K562 (cell line): ENCODE measurements at regions not wholly inside any gene's neighbourhood (a gene's known extent, or its start where the extent isn't known, plus 50 kb on each side); places are given as distances from the start of the nearest gene placed in this dataset.

Experiments used
- ATAC-seq: fragments of 200-7000 bp; cut with Tn5 transposase; 3 replicates; pipeline ENCODE4 v1.9.1; 2020; ENCODE audit warnings: moderate library complexity
- BruUV-seq: library from RNA; stranded (reverse); fragments of 400-500 nt; replicated peaks from 2 replicates; lab custom pipeline; 2021; lab: Mats Ljungman, UMichigan
- CTCF ChIA-PET: fragments of 300-600 bp; formaldehyde crosslinking; extraction: SDS; loops from one replicate; lab custom pipeline; 2021; ENCODE audit warnings: low intra/inter-chr PET ratio; lab: Yijun Ruan, JAX
- POLR2A ChIA-PET: fragments of 300-600, 350-650 bp; sonication (Branson Sonifier 250); formaldehyde crosslinking; extraction: SDS; loops from one replicate; lab custom pipeline; 2021; ENCODE audit warnings: antibody characterized with exemption, inconsistent platforms; lab: Yijun Ruan, JAX
- DNase-seq, 4 experiments: peaks; one replicate each; pipeline versions ENCODE4 v3.0.0 to v3.0.0-alpha.2; 2011 to 2018; ENCODE audit warnings: low spot score in 3 of 4, mixed read lengths in 3 of 4; ENCODE audit errors: extremely low read depth in 1 of 4
- FAIRE-seq: peaks from 2 replicates; lab custom pipeline; 2011; peaks lifted over from hg19 to GRCh38; lab: Jason Lieb, UNC
- H2AFZ ChIP-seq: 2 replicates; pipeline ENCODE4 v1.6.0; 2011; ENCODE audit warnings: low read depth, low read length, control low read depth, inconsistent platforms
- H3K27ac ChIP-seq: fragments of 200-600 bp; 3 replicates; pipeline ENCODE4 v1.8.0; 2011; ENCODE audit warnings: low read depth, mild to moderate bottlenecking, control low read depth, inconsistent platforms, low read length, moderate library complexity, mixed read lengths; ENCODE audit errors: extremely low read depth
- H3K27me3 ChIP-seq, 2 experiments: fragments of 300-600 bp in 1 of 2; 2 replicates in 1 of 2; 3 replicates in 1 of 2; pipeline versions ENCODE4 v1.6.0 to v1.8.0; 2011; ENCODE audit warnings: inconsistent platforms in 2 of 2, low read length in 2 of 2, mild to moderate bottlenecking in 1 of 2, mixed read lengths in 1 of 2, moderate library complexity in 1 of 2; ENCODE audit not compliant: control insufficient read depth in 2 of 2, insufficient read depth in 2 of 2
- H3K36me3 ChIP-seq: fragments of 300-600 bp; 3 replicates; pipeline ENCODE4 v1.8.0; 2011; ENCODE audit warnings: mild to moderate bottlenecking, low read length, inconsistent platforms; ENCODE audit not compliant: control insufficient read depth, insufficient read depth
- H3K4me1 ChIP-seq, 2 experiments: fragments of 200-600 bp in 1 of 2; replicated peaks in 1 of 2; 2 replicates in 1 of 2; 3 replicates in 1 of 2; pipeline versions ENCODE4 v1.5.1 to v1.8.0; 2011; ENCODE audit warnings: inconsistent platforms in 2 of 2, low read length in 2 of 2, mild to moderate bottlenecking in 1 of 2, mixed read lengths in 1 of 2, moderate library complexity in 1 of 2; ENCODE audit not compliant: control insufficient read depth in 2 of 2, insufficient read depth in 2 of 2
- H3K4me2 ChIP-seq: 2 replicates; pipeline ENCODE4 v1.6.1; 2011; ENCODE audit warnings: low read length, control low read depth, inconsistent platforms, mixed read lengths; ENCODE audit not compliant: insufficient read depth
- H3K4me3 ChIP-seq: fragments of 200-600 bp; sonication (generic), shearing (Covaris generic); 2 replicates; pipeline ENCODE4 v1.5.1; 2016; ENCODE audit warnings: control low read depth, inconsistent platforms
- H3K79me2 ChIP-seq: fragments of 200-600 bp; 3 replicates; pipeline ENCODE4 v1.8.0; 2011; ENCODE audit warnings: low read length, inconsistent platforms; ENCODE audit not compliant: control insufficient read depth, insufficient read depth
- H3K9ac ChIP-seq, 2 experiments: 2 replicates each; pipeline versions ENCODE4 v1.6.0 to v1.6.1; 2011; ENCODE audit warnings: low read depth in 2 of 2, low read length in 2 of 2, control low read depth in 1 of 2, inconsistent platforms in 1 of 2, mild to moderate bottlenecking in 1 of 2, mixed read lengths in 1 of 2; ENCODE audit not compliant: insufficient read depth in 1 of 2
- H3K9me1 ChIP-seq: one replicate; pipeline ENCODE4 v1.6.0; 2011; ENCODE audit warnings: inconsistent platforms, mild to moderate bottlenecking, low read length, moderate library complexity; ENCODE audit not compliant: control insufficient read depth, insufficient read depth
- H3K9me3 ChIP-seq: replicated peaks from 2 replicates; pipeline ENCODE4 v1.5.1; 2011; ENCODE audit warnings: low read depth, low read length, inconsistent platforms; ENCODE audit not compliant: control insufficient read depth, insufficient read depth
- H4K20me1 ChIP-seq: replicated peaks from 2 replicates; pipeline ENCODE4 v1.6.1; 2011; ENCODE audit warnings: low read length, inconsistent platforms, mixed read lengths; ENCODE audit not compliant: control insufficient read depth, insufficient read depth
- ARID1B ChIP-seq: fragments of 450-650 bp; IDR thresholded peaks from 2 replicates; pipeline ENCODE4 v1.6.1; 2016; ENCODE audit warnings: antibody characterized with exemption, mild to moderate bottlenecking, inconsistent platforms
- CEBPB ChIP-seq: fragments of 450-650 bp; IDR thresholded peaks from 2 replicates; pipeline ENCODE4 v1.6.1; 2016; ENCODE audit warnings: missing genetic modification characterization, missing compliant biosample characterization
- CEBPG ChIP-seq, 3 experiments: fragments of 200-800 bp in 1 of 3; sonication (Bioruptor generic) in 1 of 3; sonication (generic) in 1 of 3; formaldehyde crosslinking in 1 of 3; IDR thresholded peaks in 2 of 3; conservative IDR thresholded peaks in 1 of 3; 2 replicates each; pipeline versions ENCODE4 v1.6.1 to v1.8.0; 2016 to 2022; ENCODE audit warnings: missing compliant biosample characterization in 2 of 3, missing genetic modification characterization in 2 of 3, mild to moderate bottlenecking in 1 of 3, missing genetic modification reagents in 1 of 3
- DNMT1 ChIP-seq: fragments of 450-650 bp; IDR thresholded peaks from 2 replicates; pipeline ENCODE4 v1.6.1; 2016; ENCODE audit warnings: antibody characterized with exemption, mild to moderate bottlenecking
- E2F3 ChIP-seq: fragments of 250-450 bp; sonication (Bioruptor Pico); IDR thresholded peaks from 2 replicates; pipeline ENCODE4 v1.4.0; 2020; ENCODE audit warnings: mild to moderate bottlenecking
- FOXJ3 ChIP-seq: sonication (generic); formaldehyde crosslinking; IDR thresholded peaks from 2 replicates; pipeline ENCODE4 v1.4.0; 2020; ENCODE audit warnings: mild to moderate bottlenecking, missing genetic modification reagents
- FOXP1 ChIP-seq: sonication (generic); formaldehyde crosslinking; IDR thresholded peaks from 2 replicates; pipeline ENCODE4 v1.8.0; 2022; ENCODE audit warnings: mild to moderate bottlenecking, missing genetic modification reagents
- GATAD2A ChIP-seq: fragments of 450-650 bp; IDR thresholded peaks from 2 replicates; pipeline ENCODE4 v1.6.1; 2017
- HSF4 ChIP-seq: fragments of 250-450 bp; sonication (Bioruptor Pico); IDR thresholded peaks from 2 replicates; pipeline ENCODE4 v2.1.2; 2022; ENCODE audit warnings: mild to moderate bottlenecking, moderate library complexity, borderline replicate concordance
- NR4A1 ChIP-seq, 2 experiments: fragments of 250-450 bp in 1 of 2; fragments of 450-650 bp in 1 of 2; sonication (Bioruptor Pico) in 1 of 2; IDR thresholded peaks; 2 replicates each; pipeline versions ENCODE4 v1.4.0 to v1.6.1; 2016 to 2020; ENCODE audit warnings: mild to moderate bottlenecking in 2 of 2, missing compliant biosample characterization in 1 of 2, missing genetic modification characterization in 1 of 2, moderate library complexity in 1 of 2
- NUFIP1 ChIP-seq: fragments of 450-650 bp; IDR thresholded peaks from 2 replicates; pipeline ENCODE4 v1.6.1; 2018; ENCODE audit not compliant: partially characterized antibody
- SPI1 ChIP-seq: IDR thresholded peaks from 2 replicates; pipeline ENCODE4 v1.6.1; 2011; ENCODE audit warnings: low read depth, low read length, control low read depth, borderline replicate concordance
- TAF1 ChIP-seq: IDR thresholded peaks from 2 replicates; pipeline ENCODE4 v1.6.1; 2011; ENCODE audit warnings: mild to moderate bottlenecking, low read length, moderate library complexity; ENCODE audit not compliant: insufficient read depth, control insufficient read depth, severe bottlenecking; ENCODE audit errors: extremely low read depth
- THRAP3 ChIP-seq: fragments of 450-650 bp; IDR thresholded peaks from 2 replicates; pipeline ENCODE4 v1.6.1; 2016; ENCODE audit warnings: mild to moderate bottlenecking, inconsistent platforms, borderline replicate concordance
- ZKSCAN3 ChIP-seq: fragments of 250-450 bp; sonication (Bioruptor Pico); IDR thresholded peaks from 2 replicates; pipeline ENCODE4 v1.4.0; 2020
- ZNF282 ChIP-seq: sonication (generic); formaldehyde crosslinking; IDR thresholded peaks from 2 replicates; pipeline ENCODE4 v1.8.1; 2023; ENCODE audit warnings: missing genetic modification reagents
- ZNF384 ChIP-seq: IDR thresholded peaks from 2 replicates; pipeline ENCODE4 v1.6.1; 2012; ENCODE audit warnings: low read depth, low read length, improper control_type of control experiment
- ZNF79 ChIP-seq: fragments of 250-450 bp; sonication (Bioruptor Pico); IDR thresholded peaks from 2 replicates; pipeline ENCODE4 v1.4.0; 2020; ENCODE audit warnings: low read depth, mild to moderate bottlenecking, moderate library complexity
- WGBS: fragments of 100-300 bp; shearing (Covaris generic); methylation state at CpG from one replicate; pipeline ENCODE4 v1.1.6; 2016; ENCODE audit warnings: low coverage, mixed read lengths; ENCODE audit not compliant: insufficient coverage; ENCODE audit errors: missing lambda C conversion rate; 5-methylcytosine and 5-hydroxymethylcytosine counted together
- in situ Hi-C: fragments of 300-500 bp; cut with MboI; formaldehyde crosslinking; loops from 4 replicates; pipeline ENCODE4 v1.15.0; 2018; ENCODE audit warnings: inconsistent platforms, mixed read lengths
- intact Hi-C: fragments of 100-400 bp; cut with micrococcal nuclease; formaldehyde crosslinking; loops from 2 replicates; pipeline ENCODE4 v1.14.2; 2022
- TF ChIP-seq, protein P1 (sequence below): fragments of 200-800 bp; sonication (Bioruptor generic); IDR thresholded peaks from 2 replicates; pipeline ENCODE4 v1.6.1; 2017; ENCODE audit warnings: missing genetic modification characterization, missing compliant biosample characterization
- TF ChIP-seq, protein P2 (sequence below): sonication (generic); formaldehyde crosslinking; IDR thresholded peaks from 2 replicates; pipeline ENCODE4 v1.8.0; 2022; ENCODE audit warnings: mild to moderate bottlenecking, missing genetic modification reagents

DNA sequence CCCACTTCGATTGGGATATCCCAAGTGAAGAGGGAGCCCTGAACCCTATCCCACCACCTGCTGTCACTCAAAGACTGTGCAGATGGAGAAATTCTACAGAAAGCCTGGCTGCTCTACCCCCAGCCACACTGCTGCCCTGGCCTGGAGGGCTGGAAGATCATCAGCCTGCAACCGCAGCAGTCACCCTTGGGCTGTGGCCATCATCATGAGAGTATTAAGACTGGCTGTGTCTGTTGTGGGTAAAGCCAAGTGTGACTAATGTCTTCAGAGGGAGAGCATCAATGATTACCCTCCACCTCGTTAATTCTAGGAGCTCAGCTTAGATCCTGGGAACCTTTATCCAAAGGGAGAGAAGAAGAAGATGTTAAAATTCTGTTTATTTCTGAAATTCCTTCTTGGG is 221.5 kb downstream of the TFCP2L1 start:
- no peak overlapping the region for H3K4me2 ChIP-seq
- no peaks in the 10 kb centered on the region for H3K9me1 ChIP-seq
- H3K36me3 ChIP-seq: no peaks in the 10 kb centered on the region
- FAIRE-seq (no peak), DNase-seq (no peak), ATAC-seq (no peak)
- ChIA-PET CTCF (interaction anchor here (0.5 kb wide), 1 partner anchor 17 kb away, joined by 3 read pairs; no protein-coding TSS in a partner anchor), POLR2A (no interaction called here)
- H3K4me3 ChIP-seq: no peak overlapping the region
- no peak for TF ChIP-seq NR4A1 (CRISPR knock-in tag; IDR thresholded peaks at IDR 0.05)
- TF ChIP-seq NR4A1 (tag; IDR thresholded peaks at IDR 0.05): no peak
- no peak for TF ChIP-seq ZNF79 (CRISPR knock-in tag)
- no peak for TF ChIP-seq GATAD2A
- no peak for TF ChIP-seq E2F3 (CRISPR knock-in tag)
- no peak for TF ChIP-seq CEBPB (tag)
- TF ChIP-seq ZNF282 (CRISPR knock-in tag): no peak
- TF ChIP-seq, protein P1, sequence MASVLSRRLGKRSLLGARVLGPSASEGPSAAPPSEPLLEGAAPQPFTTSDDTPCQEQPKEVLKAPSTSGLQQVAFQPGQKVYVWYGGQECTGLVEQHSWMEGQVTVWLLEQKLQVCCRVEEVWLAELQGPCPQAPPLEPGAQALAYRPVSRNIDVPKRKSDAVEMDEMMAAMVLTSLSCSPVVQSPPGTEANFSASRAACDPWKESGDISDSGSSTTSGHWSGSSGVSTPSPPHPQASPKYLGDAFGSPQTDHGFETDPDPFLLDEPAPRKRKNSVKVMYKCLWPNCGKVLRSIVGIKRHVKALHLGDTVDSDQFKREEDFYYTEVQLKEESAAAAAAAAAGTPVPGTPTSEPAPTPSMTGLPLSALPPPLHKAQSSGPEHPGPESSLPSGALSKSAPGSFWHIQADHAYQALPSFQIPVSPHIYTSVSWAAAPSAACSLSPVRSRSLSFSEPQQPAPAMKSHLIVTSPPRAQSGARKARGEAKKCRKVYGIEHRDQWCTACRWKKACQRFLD (CRISPR knock-in tag): no peak
- no peak for TF ChIP-seq ARID1B
- TF ChIP-seq SPI1: no peak
- TF ChIP-seq NUFIP1: no peak
- no peak for TF ChIP-seq FOXP1
- TF ChIP-seq ZNF384: no peak
- no peak for TF ChIP-seq CEBPG (CRISPR knock-in tag; IDR thresholded peaks at IDR 0.05)
- TF ChIP-seq CEBPG (tag; conservative IDR thresholded peaks at IDR 0.05 in 1 of 2, IDR thresholded peaks at IDR 0.05 in 1 of 2): no peak
- TF ChIP-seq, protein P2, sequence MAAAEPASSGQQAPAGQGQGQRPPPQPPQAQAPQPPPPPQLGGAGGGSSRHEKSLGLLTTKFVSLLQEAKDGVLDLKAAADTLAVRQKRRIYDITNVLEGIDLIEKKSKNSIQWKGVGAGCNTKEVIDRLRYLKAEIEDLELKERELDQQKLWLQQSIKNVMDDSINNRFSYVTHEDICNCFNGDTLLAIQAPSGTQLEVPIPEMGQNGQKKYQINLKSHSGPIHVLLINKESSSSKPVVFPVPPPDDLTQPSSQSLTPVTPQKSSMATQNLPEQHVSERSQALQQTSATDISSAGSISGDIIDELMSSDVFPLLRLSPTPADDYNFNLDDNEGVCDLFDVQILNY (CRISPR knock-in tag): no peak
- TF ChIP-seq ZKSCAN3: no peak
- no peak for TF ChIP-seq THRAP3
- no peak for TF ChIP-seq FOXJ3 (CRISPR knock-in tag)
- no peak for TF ChIP-seq TAF1
- TF ChIP-seq HSF4 (CRISPR knock-in tag): no peak
- no peak for TF ChIP-seq DNMT1
- H4K20me1 ChIP-seq: peaks cover 11% of the 10 kb centered on the region; the same call in 1 of the 2 replicates
- in situ Hi-C loops: no loop called here
- no peaks in the 10 kb centered on the region for H3K9me3 ChIP-seq
- H3K27me3 ChIP-seq: peaks cover 13 to 83% of the 10 kb centered on the region in 2 experiments
- no peak overlapping the region for H3K9ac ChIP-seq
- no peaks in the 10 kb centered on the region for H3K79me2 ChIP-seq
- WGBS: 0% methylated on average over 3 of the region's 3 CpGs
- H3K27ac ChIP-seq: no peak overlapping the region
- no TSS peak for BruUV-seq
- 0 out of 5 replicates have a peak, but pooled peaks cover 0 to under 1% of the 10 kb centered on the region in 2 experiments for H3K4me1 ChIP-seq
- intact Hi-C loops: no loop called here
- H2AFZ ChIP-seq: no peak overlapping the region
